ENCODE measurements at regions not wholly inside any gene's neighbourhood (a gene's known extent, or its start where the extent isn't known, plus 50 kb on each side); places are given as distances from the start of the nearest gene placed in this dataset.

- no peak overlapping the region for H3K27ac Mint-ChIP-seq
- H3K4me3 Mint-ChIP-seq (ENCODE audit: low read depth), result no peak overlapping the region
- H3K36me3 Mint-ChIP-seq (ENCODE audit: insufficient read depth), result no peaks in the 10 kb centered on the region
- TF ChIP-seq CTCF (IDR thresholded peaks at IDR 0.05; ENCODE audit: unreplicated experiment), result no peak
- DNase-seq (ENCODE audit: low spot score, unreplicated experiment), result no peak
- no peaks in the 10 kb centered on the region for H3K27me3 Mint-ChIP-seq
- H3K9me3 Mint-ChIP-seq (ENCODE audit: low read depth), result peaks cover 3% of the 10 kb centered on the region
- no peaks in the 10 kb centered on the region for H3K4me1 Mint-ChIP-seq (ENCODE audit: low read depth)
Measured at GRCh38 chrX:42565739-42566138, 212.2 kb downstream of the PPP1R2C start.

GRCh38 chrX:42546800-42547199, 231.2 kb downstream of the PPP1R2C start:
- DNase-seq (ENCODE audit: low spot score, unreplicated experiment), result no peak
- Mint-ChIP-seq H3K9me3 (ENCODE audit: low read depth) (peaks cover 2% of the 10 kb centered on the region), H3K27ac (no peak overlapping the region), H3K27me3 (no peaks in the 10 kb centered on the region), H3K4me3 (ENCODE audit: low read depth) (no peak overlapping the region), H3K36me3 (ENCODE audit: insufficient read depth) (no peaks in the 10 kb centered on the region), H3K4me1 (ENCODE audit: low read depth) (peaks cover 2% of the 10 kb centered on the region)
- TF ChIP-seq CTCF (IDR thresholded peaks at IDR 0.05; ENCODE audit: unreplicated experiment), result no peak

- H3K4me1 Mint-ChIP-seq (ENCODE audit: low read depth), result peaks cover 2% of the 10 kb centered on the region
- no peak for TF ChIP-seq CTCF (IDR thresholded peaks at IDR 0.05; ENCODE audit: unreplicated experiment)
- no peak for DNase-seq (ENCODE audit: low spot score, unreplicated experiment)
- H3K27ac Mint-ChIP-seq, result no peak overlapping the region
- H3K36me3 Mint-ChIP-seq (ENCODE audit: insufficient read depth), result no peaks in the 10 kb centered on the region
- no peak overlapping the region for H3K4me3 Mint-ChIP-seq (ENCODE audit: low read depth)
- no peaks in the 10 kb centered on the region for H3K27me3 Mint-ChIP-seq
- peaks cover 2% of the 10 kb centered on the region for H3K9me3 Mint-ChIP-seq (ENCODE audit: low read depth)
Measured at GRCh38 chrX:42544883-42545282, 233.1 kb downstream of the PPP1R2C start.

GRCh38 chrX:42541554-42541953, 236.4 kb downstream of the PPP1R2C start:
- TF ChIP-seq CTCF (IDR thresholded peaks at IDR 0.05; ENCODE audit: unreplicated experiment), result no peak
- Mint-ChIP-seq H3K4me1 (ENCODE audit: low read depth) (peaks cover 2% of the 10 kb centered on the region), H3K36me3 (ENCODE audit: insufficient read depth) (no peaks in the 10 kb centered on the region), H3K9me3 (ENCODE audit: low read depth) (no peaks in the 10 kb centered on the region), H3K4me3 (ENCODE audit: low read depth) (no peak overlapping the region), H3K27me3 (no peaks in the 10 kb centered on the region), H3K27ac (no peak overlapping the region)
- no peak for DNase-seq (ENCODE audit: low spot score, unreplicated experiment)

GRCh38 chrX:42540146-42540545, 237.8 kb downstream of the PPP1R2C start:
- TF ChIP-seq CTCF (IDR thresholded peaks at IDR 0.05; ENCODE audit: unreplicated experiment), result no peak
- Mint-ChIP-seq H3K36me3 (ENCODE audit: insufficient read depth) (no peaks in the 10 kb centered on the region), H3K4me3 (ENCODE audit: low read depth) (no peak overlapping the region), H3K4me1 (ENCODE audit: low read depth) (peaks cover 4% of the 10 kb centered on the region), H3K27ac (no peak overlapping the region), H3K27me3 (no peaks in the 10 kb centered on the region), H3K9me3 (ENCODE audit: low read depth) (no peaks in the 10 kb centered on the region)
- no peak for DNase-seq (ENCODE audit: low spot score, unreplicated experiment)
